ENCODE measurements at regions not wholly inside any gene's neighbourhood (a gene's known extent, or its start where the extent isn't known, plus 50 kb on each side); places are given as distances from the start of the nearest gene placed in this dataset.

GRCh38 chr4:127238956-127239475 lies 393.7 kb upstream of the INTU start:
- TF ChIP-seq CTCF (IDR thresholded peaks at IDR 0.05; ENCODE audit: low read depth, low read length, missing input control) = no peak
- TF ChIP-seq TAF1 (conservative IDR thresholded peaks at IDR 0.05) = no peak
